ENCODE measurements at regions not wholly inside any gene's neighbourhood (a gene's known extent, or its start where the extent isn't known, plus 50 kb on each side); places are given as distances from the start of the nearest gene placed in this dataset.
"Not testable (repeated sequence)": the region's sequence is repeated elsewhere in the genome, so short reads cannot be mapped to it uniquely, and the experiment has no call there.

- Mint-ChIP-seq H3K4me3 (no peak overlapping the region), H3K36me3 (no peaks in the 10 kb centered on the region), H3K9me3 (no peaks in the 10 kb centered on the region), H3K27ac (no peak overlapping the region), H3K4me1 (peaks cover 4% of the 10 kb centered on the region), H3K27me3 (peaks cover 6% of the 10 kb centered on the region)
Observed at GRCh38 chr6:164087211-164087610, 672.7 kb downstream of the QKI start.

GRCh38 chr6:164086076-164086887 lies 671.8 kb downstream of the QKI start:
- Mint-ChIP-seq H3K4me3 (no peak overlapping the region), H3K36me3 (no peaks in the 10 kb centered on the region), H3K9me3 (no peaks in the 10 kb centered on the region), H3K27ac (no peak overlapping the region), H3K27me3 (peaks cover 11% of the 10 kb centered on the region), H3K4me1 (peaks cover 4% of the 10 kb centered on the region)

- Mint-ChIP-seq H3K36me3 (no peaks in the 10 kb centered on the region), H3K4me1 (peaks cover 4% of the 10 kb centered on the region), H3K27me3 (peaks cover 11% of the 10 kb centered on the region), H3K9me3 (no peaks in the 10 kb centered on the region), H3K4me3 (no peak overlapping the region), H3K27ac (no peak overlapping the region)
Observed at GRCh38 chr6:164085091-164086075, 670.9 kb downstream of the QKI start.

- H3K9me3 Mint-ChIP-seq, result peaks cover 9% of the 10 kb centered on the region
- no peak overlapping the region for H3K27ac Mint-ChIP-seq
- peaks cover 9% of the 10 kb centered on the region for H3K27me3 Mint-ChIP-seq
- no peaks in the 10 kb centered on the region for H3K4me1 Mint-ChIP-seq
- no peak overlapping the region for H3K4me3 Mint-ChIP-seq
- no peaks in the 10 kb centered on the region for H3K36me3 Mint-ChIP-seq
Observed at GRCh38 chr6:164079275-164079600, 664.7 kb downstream of the QKI start.

- Mint-ChIP-seq H3K27me3 (peaks cover 10% of the 10 kb centered on the region), H3K4me1 (no peaks in the 10 kb centered on the region), H3K9me3 (peaks cover 9% of the 10 kb centered on the region), H3K4me3 (no peak overlapping the region), H3K27ac (no peak overlapping the region), H3K36me3 (no peaks in the 10 kb centered on the region)
Observed at GRCh38 chr6:164078532-164079274, 664.2 kb downstream of the QKI start.

GRCh38 chr6:164076818-164077532 lies 662.5 kb downstream of the QKI start:
- H3K9me3 Mint-ChIP-seq, result peaks cover 14% of the 10 kb centered on the region
- H3K27ac Mint-ChIP-seq, H3K4me3 Mint-ChIP-seq, H3K27me3 Mint-ChIP-seq, H3K36me3 Mint-ChIP-seq, H3K4me1 Mint-ChIP-seq: not testable (repeated sequence)

GRCh38 chr6:164075981-164076615 lies 661.6 kb downstream of the QKI start:
- H3K27me3 Mint-ChIP-seq, result peaks cover 4% of the 10 kb centered on the region
- no peaks in the 10 kb centered on the region for H3K4me1 Mint-ChIP-seq
- H3K9me3 Mint-ChIP-seq, result peaks cover 14% of the 10 kb centered on the region
- no peaks in the 10 kb centered on the region for H3K36me3 Mint-ChIP-seq
- H3K4me3 Mint-ChIP-seq, result no peak overlapping the region
- H3K27ac Mint-ChIP-seq, result no peak overlapping the region

GRCh38 chr6:164072240-164072666 lies 657.7 kb downstream of the QKI start:
- Mint-ChIP-seq H3K27me3 (peaks cover 2% of the 10 kb centered on the region), H3K36me3 (no peaks in the 10 kb centered on the region)

GRCh38 chr6:164069350-164069990 lies 655.0 kb downstream of the QKI start:
- H3K9me3 Mint-ChIP-seq, result peaks cover 5% of the 10 kb centered on the region
- no peak overlapping the region for H3K4me3 Mint-ChIP-seq
- H3K27ac Mint-ChIP-seq, result no peak overlapping the region
- H3K4me1 Mint-ChIP-seq, result no peaks in the 10 kb centered on the region
- H3K27me3 Mint-ChIP-seq, result peaks cover 5% of the 10 kb centered on the region
- H3K36me3 Mint-ChIP-seq, result no peaks in the 10 kb centered on the region

More at GRCh38 chr6:164072240-164072666, 657.7 kb downstream of the QKI start:
- no peak overlapping the region for H3K4me3 Mint-ChIP-seq
- H3K27ac Mint-ChIP-seq, result no peak overlapping the region
- H3K9me3 Mint-ChIP-seq, result peaks cover 10% of the 10 kb centered on the region
- H3K4me1 Mint-ChIP-seq, result no peaks in the 10 kb centered on the region

GRCh38 chr6:164068527-164068926 lies 654.0 kb downstream of the QKI start:
- H3K9me3 Mint-ChIP-seq, result peaks cover 5% of the 10 kb centered on the region
- no peaks in the 10 kb centered on the region for H3K36me3 Mint-ChIP-seq
- no peak overlapping the region for H3K4me3 Mint-ChIP-seq
- H3K27me3 Mint-ChIP-seq, result peaks cover 3% of the 10 kb centered on the region
- no peak overlapping the region for H3K27ac Mint-ChIP-seq
- no peaks in the 10 kb centered on the region for H3K4me1 Mint-ChIP-seq

GRCh38 chr6:164066766-164067165 lies 652.2 kb downstream of the QKI start:
- no peaks in the 10 kb centered on the region for H3K4me1 Mint-ChIP-seq
- no peak overlapping the region for H3K4me3 Mint-ChIP-seq
- no peaks in the 10 kb centered on the region for H3K9me3 Mint-ChIP-seq
- H3K27ac Mint-ChIP-seq, result no peak overlapping the region
- H3K36me3 Mint-ChIP-seq, result no peaks in the 10 kb centered on the region
- H3K27me3 Mint-ChIP-seq, result peaks cover 3% of the 10 kb centered on the region

GRCh38 chr6:164066335-164066734 lies 651.8 kb downstream of the QKI start:
- H3K4me3 Mint-ChIP-seq, result no peak overlapping the region
- H3K27ac Mint-ChIP-seq, result no peak overlapping the region
- no peaks in the 10 kb centered on the region for H3K4me1 Mint-ChIP-seq
- H3K9me3 Mint-ChIP-seq, result no peaks in the 10 kb centered on the region
- peaks cover 3% of the 10 kb centered on the region for H3K27me3 Mint-ChIP-seq
- H3K36me3 Mint-ChIP-seq, result no peaks in the 10 kb centered on the region

- H3K36me3 Mint-ChIP-seq, result no peaks in the 10 kb centered on the region
- no peaks in the 10 kb centered on the region for H3K4me1 Mint-ChIP-seq
- H3K9me3 Mint-ChIP-seq, result no peaks in the 10 kb centered on the region
- H3K27ac Mint-ChIP-seq, result no peak overlapping the region
- no peak overlapping the region for H3K4me3 Mint-ChIP-seq
- peaks cover 3% of the 10 kb centered on the region for H3K27me3 Mint-ChIP-seq
Observed at GRCh38 chr6:164063346-164063745, 648.8 kb downstream of the QKI start.

- no peaks in the 10 kb centered on the region for H3K4me1 Mint-ChIP-seq
- no peaks in the 10 kb centered on the region for H3K36me3 Mint-ChIP-seq
- no peaks in the 10 kb centered on the region for H3K9me3 Mint-ChIP-seq
- no peak overlapping the region for H3K4me3 Mint-ChIP-seq
- no peak overlapping the region for H3K27ac Mint-ChIP-seq
- H3K27me3 Mint-ChIP-seq, result peaks cover 3% of the 10 kb centered on the region
Observed at GRCh38 chr6:164062872-164063271, 648.4 kb downstream of the QKI start.
